ENCODE measurements at regions not wholly inside any gene's neighbourhood (a gene's known extent, or its start where the extent isn't known, plus 50 kb on each side); places are given as distances from the start of the nearest gene placed in this dataset.
"Not testable (repeated sequence)": the region's sequence is repeated elsewhere in the genome, so short reads cannot be mapped to it uniquely, and the experiment has no call there.

DNA sequence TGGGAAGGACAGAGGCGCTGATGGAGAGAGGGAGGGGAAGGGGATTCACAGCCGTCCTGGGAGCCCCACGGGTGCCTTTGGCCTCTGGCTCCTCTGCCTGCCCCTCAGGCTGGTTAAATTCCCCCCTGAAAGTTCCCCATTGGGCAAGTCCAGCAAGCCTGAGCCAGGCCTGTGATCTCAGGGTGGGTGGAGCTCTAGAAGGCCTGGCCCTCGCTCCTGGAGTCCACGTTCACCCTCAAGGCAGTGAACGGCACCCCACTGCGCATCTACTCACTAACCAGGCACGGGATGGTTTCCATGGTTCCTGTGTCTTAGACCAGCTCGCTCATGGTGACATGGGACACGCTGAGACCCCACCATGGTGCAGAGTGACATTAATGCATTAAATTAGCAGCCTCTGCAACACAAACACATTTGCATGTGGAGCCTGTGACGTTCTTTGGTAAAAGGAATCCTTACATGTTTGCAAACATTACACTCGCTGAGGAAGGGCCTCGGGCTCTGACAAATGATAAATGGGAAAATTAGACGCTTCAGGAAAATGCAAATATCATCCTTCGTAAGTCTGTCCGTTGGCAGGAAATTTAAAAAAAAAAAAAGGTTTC, 452.7 kb downstream of the PREX1 start:
- DNase-seq = no peak

- DNase-seq = peak; percentile 10
Observed at GRCh38 chr20:48374031-48374907, 453.5 kb downstream of the PREX1 start.

DNA sequence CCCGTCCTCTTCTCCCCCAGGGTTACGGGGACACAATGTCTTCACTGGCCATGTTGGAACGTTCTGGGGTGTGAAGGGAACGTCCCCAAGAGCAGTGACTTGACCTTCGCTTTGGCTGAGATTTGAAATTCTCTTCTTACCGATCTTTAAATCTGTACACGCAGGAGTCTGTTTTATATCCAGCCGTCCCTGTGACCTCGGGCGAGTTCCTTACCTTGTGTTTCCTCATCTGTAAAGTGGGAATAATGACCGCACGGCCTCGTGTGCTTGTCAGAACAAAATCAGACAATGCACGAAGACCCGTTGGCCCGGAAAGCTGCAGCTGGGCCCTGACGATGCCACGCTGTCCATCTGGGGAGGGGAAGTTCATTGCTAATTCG, 454.3 kb downstream of the PREX1 start:
- DNase-seq = no peak

DNA sequence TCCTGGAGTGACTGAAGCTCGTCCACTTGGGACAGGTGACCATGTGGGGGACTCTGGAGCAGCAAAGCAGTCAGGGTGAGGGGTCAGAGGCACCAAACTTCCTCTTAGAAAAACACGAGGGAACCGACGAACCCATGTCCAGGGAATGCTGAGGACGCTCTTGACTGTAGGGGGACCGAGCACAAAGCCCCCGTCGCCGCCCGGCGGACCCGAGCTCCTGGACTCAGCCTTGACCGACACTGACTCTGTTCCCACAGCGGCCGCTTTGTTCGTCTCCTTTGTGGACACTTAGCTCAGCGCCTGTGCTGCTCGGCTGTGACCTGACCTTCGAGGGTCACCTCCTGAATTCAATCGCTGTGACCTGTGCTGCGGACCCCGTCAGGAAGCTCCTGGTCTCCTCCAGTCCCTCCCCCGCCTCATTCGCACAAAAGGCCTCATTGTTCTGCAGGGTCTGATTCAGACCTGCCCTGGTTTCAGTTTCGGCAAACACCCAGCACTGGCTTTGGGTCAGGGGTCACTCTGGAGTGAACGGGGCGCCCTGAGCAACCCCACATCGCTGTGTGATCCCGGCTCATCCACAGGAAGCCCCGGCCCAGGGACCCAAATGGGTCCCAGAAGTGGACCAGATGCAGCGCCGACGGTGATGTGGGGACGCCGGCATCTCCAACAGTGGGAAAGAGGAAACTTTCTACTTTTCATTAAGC, 454.8 kb downstream of the PREX1 start:
- not testable (repeated sequence) for DNase-seq

- no peak for DNase-seq
Observed at GRCh38 chr20:48371211-48371610, 456.6 kb downstream of the PREX1 start.

DNA sequence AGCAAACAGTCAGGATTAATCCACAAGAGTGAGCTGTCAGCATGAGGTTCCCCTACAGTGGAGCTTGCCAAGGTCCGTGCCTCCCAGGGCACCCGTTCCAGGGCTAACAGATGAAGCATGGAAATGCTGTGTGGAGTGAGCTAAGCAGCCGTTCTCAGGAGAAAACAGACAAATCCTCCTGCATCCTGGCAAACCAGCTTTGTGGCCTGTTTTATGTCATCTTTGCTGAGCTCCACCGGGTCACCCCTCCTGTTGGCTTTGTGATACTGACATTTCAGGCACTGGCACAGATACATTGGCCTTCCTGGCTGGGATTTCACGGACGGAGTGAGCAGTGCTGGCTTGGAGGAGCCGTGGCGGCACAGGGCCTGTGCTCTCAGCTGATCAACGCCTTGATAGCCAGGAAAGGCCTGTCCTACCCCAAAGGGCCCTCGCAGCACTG, 459.2 kb downstream of the PREX1 start:
- DNase-seq = not testable (repeated sequence)

GRCh38 chr20:48367541-48368358, 460.0 kb downstream of the PREX1 start:
- DNase-seq = not testable (repeated sequence)

GRCh38 chr20:48366230-48366629, 461.6 kb downstream of the PREX1 start:
- no peak for DNase-seq

GRCh38 chr20:48364688-48365421, 462.9 kb downstream of the PREX1 start:
- no peak for DNase-seq

GRCh38 chr20:48364055-48364454, 463.7 kb downstream of the PREX1 start:
- no peak for DNase-seq

DNA sequence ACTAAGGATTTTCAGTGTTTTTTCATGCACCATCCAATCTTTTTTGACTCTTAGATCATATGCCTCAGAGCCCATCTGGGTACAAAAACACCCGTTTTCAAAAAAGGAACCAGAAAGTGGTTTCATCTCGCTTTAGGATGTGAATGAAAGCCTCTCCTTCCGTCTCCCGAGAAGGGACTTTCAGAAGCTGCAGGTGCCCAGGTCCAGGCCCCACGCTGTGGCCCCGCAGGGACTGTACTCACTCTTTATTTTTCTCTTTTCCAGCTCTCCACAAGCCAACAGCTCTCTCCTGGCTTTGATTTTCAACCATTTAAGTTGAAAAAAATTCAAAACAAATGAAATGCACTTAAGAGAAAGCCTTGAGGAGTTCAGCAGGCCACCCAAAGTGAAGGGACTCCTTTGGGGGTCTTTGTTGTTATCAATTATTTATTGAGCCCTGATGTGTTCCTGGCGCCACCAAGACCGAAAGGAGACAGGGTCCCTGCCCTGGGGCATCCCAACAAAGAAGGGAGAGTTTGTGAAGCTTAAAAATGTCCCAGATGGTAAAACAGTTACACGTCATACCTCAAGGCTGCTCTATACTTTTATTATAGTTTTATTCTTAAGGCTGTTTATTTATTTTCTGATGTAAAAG, 467.3 kb downstream of the PREX1 start:
- no peak for DNase-seq

DNA sequence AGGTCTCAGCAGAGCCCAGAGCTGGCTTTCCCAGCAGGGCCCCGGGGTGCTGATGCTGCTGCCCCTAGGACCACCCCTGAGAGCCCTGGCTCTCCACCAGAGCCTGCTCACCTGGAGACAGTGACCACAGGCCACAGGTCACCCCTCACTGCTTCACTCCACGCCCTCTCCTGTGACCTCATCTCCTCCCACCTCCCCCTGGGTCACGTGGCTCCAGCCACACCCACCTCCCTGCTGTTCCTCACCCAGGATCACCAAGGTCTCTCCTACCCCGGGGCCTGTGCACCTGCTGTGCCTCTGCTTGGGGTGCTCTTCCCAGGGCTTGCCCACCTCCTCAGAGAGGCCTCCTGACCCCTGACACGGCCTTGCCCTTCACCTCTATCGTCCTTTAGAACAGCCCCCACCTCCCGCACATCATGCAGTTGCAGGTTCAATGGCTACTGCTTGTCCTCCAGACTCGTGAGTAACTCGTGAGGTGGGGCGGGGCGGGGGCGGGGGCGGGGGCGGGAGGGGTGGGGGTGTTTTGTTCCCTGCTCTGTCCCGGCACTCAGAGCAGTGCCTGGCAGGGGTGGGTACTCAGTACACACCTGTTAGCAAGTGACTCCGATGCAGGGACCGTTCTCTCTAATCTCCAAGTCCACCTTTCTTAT, 468.0 kb downstream of the PREX1 start:
- DNase-seq = no peak

- DNase-seq = not testable (repeated sequence)
Observed at GRCh38 chr20:48359055-48359390, 468.8 kb downstream of the PREX1 start.

DNA sequence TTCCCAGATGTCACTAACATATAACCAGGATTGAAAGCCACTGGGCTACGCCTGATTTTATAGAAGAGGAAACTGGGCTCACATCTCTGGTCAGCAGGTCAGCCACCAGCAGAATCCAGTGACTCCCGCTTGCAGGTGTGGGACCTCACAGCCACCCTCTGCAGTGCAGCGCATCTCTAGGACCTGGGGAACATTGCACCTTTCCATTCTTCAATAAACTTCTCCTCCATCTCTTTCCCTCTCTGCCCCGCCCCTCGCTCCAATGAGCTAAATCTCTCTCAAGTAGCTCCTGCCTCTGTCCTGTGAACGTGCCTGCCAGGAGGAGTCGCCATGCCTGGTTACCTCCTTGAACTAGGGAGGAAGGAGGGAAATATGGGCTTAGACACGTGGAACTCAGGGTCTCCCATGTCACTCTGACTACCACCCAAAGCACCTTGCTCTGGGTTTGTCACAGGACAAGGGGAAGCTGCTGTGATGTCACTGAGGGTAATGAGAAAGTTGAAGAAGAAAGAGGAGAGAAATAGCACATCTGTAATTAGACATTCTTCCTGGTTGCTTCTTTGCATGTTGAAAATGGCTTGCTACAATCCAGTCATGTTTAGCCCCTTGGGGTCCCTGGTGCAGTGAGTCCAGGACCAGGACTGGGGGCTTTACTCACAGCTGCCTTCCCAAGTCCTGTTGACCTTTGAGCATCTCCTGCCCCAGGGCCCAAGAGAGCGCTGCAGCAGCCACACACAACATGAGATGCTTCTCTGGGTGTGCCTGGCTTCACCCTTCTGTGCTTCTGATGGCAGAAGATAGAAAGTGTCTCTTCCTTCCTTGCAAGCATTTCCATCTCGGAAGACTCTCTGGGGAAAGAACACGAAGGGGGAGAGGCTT, 469.4 kb downstream of the PREX1 start:
- DNase-seq = no peak

DNA sequence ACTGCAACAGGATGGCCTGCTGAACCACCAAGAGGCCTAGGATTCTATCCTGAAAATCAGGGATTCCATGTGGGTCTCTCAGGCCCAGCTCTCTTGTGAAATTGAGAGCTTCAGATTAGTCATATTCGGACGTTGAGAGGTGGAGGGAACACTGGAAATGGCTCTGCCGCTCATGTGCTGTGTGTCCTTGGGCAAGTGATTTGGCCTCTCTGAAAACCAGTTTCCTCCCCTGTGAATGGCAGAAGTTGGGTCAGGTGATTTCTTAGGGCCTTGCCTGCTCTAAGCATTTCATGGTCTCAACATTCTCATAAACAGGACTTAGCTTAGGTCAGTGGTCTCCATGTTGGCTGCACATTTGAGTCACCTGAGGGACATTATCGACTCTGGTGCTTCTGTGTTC, 470.1 kb downstream of the PREX1 start:
- DNase-seq = no peak

DNA sequence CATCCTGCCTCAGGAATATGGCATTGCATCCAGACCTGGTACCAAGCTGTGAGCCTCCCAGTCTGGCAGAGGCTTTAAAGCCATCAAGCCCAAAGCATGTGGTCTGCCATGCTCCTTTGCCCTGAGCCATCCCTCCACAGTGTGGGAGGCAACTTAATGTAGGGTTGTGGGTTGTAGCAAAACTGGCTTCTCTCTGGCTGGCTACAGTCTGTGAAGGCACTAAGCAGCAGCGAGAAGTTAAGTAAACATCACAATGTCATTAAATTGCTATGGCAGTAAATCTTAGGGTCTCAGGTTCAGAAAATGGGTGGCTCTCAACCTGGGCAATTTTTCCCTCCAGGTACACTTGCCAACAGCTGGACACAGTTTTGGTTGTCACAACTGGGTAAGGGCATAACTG, 472.9 kb downstream of the PREX1 start:
- no peak for DNase-seq

- DNase-seq = no peak
Observed at GRCh38 chr20:48354320-48354876, 473.4 kb downstream of the PREX1 start.

GRCh38 chr20:48352628-48353027, 475.2 kb downstream of the PREX1 start:
- no peak for DNase-seq

GRCh38 chr20:48352042-48352441, 475.8 kb downstream of the PREX1 start:
- DNase-seq = no peak

Data from fibroblast of skin of right quadriceps (primary cell).